ENCODE measurements at regions not wholly inside any gene's neighbourhood (a gene's known extent, or its start where the extent isn't known, plus 50 kb on each side); places are given as distances from the start of the nearest gene placed in this dataset.

DNA sequence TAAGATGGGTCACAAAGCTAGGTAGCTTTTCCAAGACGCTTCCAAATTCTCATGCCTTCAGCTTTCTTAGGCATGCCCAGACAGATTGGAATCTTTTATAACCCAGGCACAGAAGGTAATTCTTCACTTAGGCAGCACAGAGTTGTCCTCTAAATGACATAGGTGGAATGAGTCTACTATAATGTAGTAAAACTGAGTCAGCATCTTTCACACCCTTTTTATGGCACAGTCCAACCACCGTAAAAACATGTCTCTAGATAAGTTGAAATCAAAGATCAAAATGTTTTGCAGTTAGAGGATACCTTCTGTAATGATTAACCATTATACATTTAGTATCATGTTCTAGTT is 128.4 kb upstream of the FAT1 start:
- no peak overlapping the region for H3K27ac Mint-ChIP-seq
- Histone ChIP-seq H3K9ac (ENCODE audit: extremely low read depth, insufficient read length, low read length) (no peak overlapping the region), H4K5ac (ENCODE audit: insufficient read length, low read depth, low read length) (no peak overlapping the region), H2BK12ac (ENCODE audit: insufficient read length, low read depth, low read length) (no peak overlapping the region), H3K79me2 (ENCODE audit: insufficient read depth, low read length) (no peaks in the 10 kb centered on the region), H2BK5ac (ENCODE audit: insufficient read length, low read length) (no peak overlapping the region), H3K23me2 (ENCODE audit: insufficient read length, low read depth, low read length, poor library complexity, severe bottlenecking) (no peaks in the 10 kb centered on the region), H3K56ac (ENCODE audit: insufficient read length, low read depth, low read length) (no peak overlapping the region), H3K18ac (ENCODE audit: insufficient read length, low read depth, low read length) (no peak overlapping the region), H3T11ph (ENCODE audit: low read length) (no peak overlapping the region), H2BK15ac (ENCODE audit: low read depth, low read length) (no peak overlapping the region), H2BK120ac (ENCODE audit: low read depth, low read length, poor library complexity, severe bottlenecking) (no peak overlapping the region), H4K8ac (replicated peaks; ENCODE audit: insufficient read length, low read depth, low read length) (no peak overlapping the region), H3K14ac (ENCODE audit: insufficient read depth, low read length) (no peak overlapping the region), H4K20me1 (ENCODE audit: control insufficient read depth, insufficient read depth, insufficient read length) (no peaks in the 10 kb centered on the region), H3K9me3 (ENCODE audit: control insufficient read depth, low read depth, low read length) (no peaks in the 10 kb centered on the region), H3K23ac (ENCODE audit: insufficient read length, low read depth, low read length) (no peak overlapping the region), H2BK20ac (ENCODE audit: low read depth, low read length, poor library complexity, severe bottlenecking) (no peak overlapping the region), H3K4ac (ENCODE audit: low read depth, low read length) (no peak overlapping the region), H3K79me1 (ENCODE audit: insufficient read depth, low read depth, low read length, poor library complexity, severe bottlenecking) (no peaks in the 10 kb centered on the region), H4K91ac (ENCODE audit: insufficient read length, low read depth, low read length) (no peak overlapping the region), H3K27ac (ENCODE audit: insufficient read length, low read depth, low read length) (no peak overlapping the region), H3K4me2 (ENCODE audit: insufficient read depth, insufficient read length, low read length) (no peak overlapping the region), H2AK5ac (ENCODE audit: insufficient read length, low read length) (no peak overlapping the region), H3K27me3 (ENCODE audit: insufficient read depth, low read length) (no peaks in the 10 kb centered on the region), H3K4me1 (ENCODE audit: insufficient read depth, low read length) (no peaks in the 10 kb centered on the region), H2AFZ (ENCODE audit: low read length) (no peak overlapping the region)
- peaks cover 14 to 20% of the 10 kb centered on the region in 2 experiments for H3K9me3 Mint-ChIP-seq
- no peaks in the 10 kb centered on the region for H3K27me3 Mint-ChIP-seq (ENCODE audit: low read depth)
- H3K4me3 Mint-ChIP-seq: no peak overlapping the region
- WGBS (ENCODE audit: extremely low coverage, insufficient read length, low lambda C conversion rate): no CpG with 5 or more reads among the region's 2 CpGs
- no peak for DNase-seq
- H3K36me3 Mint-ChIP-seq (ENCODE audit: insufficient read depth in 1 of 3, low read depth in 3 of 3): peaks cover 2 to 19% (median 10%) of the 10 kb centered on the region in 3 experiments; a peak in 5 of 7 replicates
- TF ChIP-seq, protein P1, sequence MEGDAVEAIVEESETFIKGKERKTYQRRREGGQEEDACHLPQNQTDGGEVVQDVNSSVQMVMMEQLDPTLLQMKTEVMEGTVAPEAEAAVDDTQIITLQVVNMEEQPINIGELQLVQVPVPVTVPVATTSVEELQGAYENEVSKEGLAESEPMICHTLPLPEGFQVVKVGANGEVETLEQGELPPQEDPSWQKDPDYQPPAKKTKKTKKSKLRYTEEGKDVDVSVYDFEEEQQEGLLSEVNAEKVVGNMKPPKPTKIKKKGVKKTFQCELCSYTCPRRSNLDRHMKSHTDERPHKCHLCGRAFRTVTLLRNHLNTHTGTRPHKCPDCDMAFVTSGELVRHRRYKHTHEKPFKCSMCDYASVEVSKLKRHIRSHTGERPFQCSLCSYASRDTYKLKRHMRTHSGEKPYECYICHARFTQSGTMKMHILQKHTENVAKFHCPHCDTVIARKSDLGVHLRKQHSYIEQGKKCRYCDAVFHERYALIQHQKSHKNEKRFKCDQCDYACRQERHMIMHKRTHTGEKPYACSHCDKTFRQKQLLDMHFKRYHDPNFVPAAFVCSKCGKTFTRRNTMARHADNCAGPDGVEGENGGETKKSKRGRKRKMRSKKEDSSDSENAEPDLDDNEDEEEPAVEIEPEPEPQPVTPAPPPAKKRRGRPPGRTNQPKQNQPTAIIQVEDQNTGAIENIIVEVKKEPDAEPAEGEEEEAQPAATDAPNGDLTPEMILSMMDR (conservative IDR thresholded peaks at IDR 0.05): no peak
- peaks cover 3 to 4% of the 10 kb centered on the region in 2 experiments; a peak in 1 of 4 replicates for H3K4me1 Mint-ChIP-seq
